ENCODE measurements at regions not wholly inside any gene's neighbourhood (a gene's known extent, or its start where the extent isn't known, plus 50 kb on each side); places are given as distances from the start of the nearest gene placed in this dataset.

- Histone ChIP-seq H3K27ac (no peak overlapping the region), H3K4me1 (no peaks in the 10 kb centered on the region), H3K27me3 (peaks cover 0 to 4% (median 0%) of the 10 kb centered on the region in 9 donors), H3K4me3 (no peak overlapping the region), H3K9me3 (no peaks in the 10 kb centered on the region), H3K36me3 (no peaks in the 10 kb centered on the region)
- TF ChIP-seq POLR2A (IDR thresholded peaks at IDR 0.05) = no peak
- no peak for TF ChIP-seq CTCF (IDR thresholded peaks at IDR 0.05)
- DNase-seq (no peak), ATAC-seq (no peak)
- intact Hi-C loops (cut with DNase I) = no loop called here
- WGBS, 4 donors = 84 to 93% (median 88%) methylated on average over 2 of the region's 2 CpGs
Measured at GRCh38 chr1:60162936-60163335, 89.4 kb upstream of the C1orf87 start.

DNA sequence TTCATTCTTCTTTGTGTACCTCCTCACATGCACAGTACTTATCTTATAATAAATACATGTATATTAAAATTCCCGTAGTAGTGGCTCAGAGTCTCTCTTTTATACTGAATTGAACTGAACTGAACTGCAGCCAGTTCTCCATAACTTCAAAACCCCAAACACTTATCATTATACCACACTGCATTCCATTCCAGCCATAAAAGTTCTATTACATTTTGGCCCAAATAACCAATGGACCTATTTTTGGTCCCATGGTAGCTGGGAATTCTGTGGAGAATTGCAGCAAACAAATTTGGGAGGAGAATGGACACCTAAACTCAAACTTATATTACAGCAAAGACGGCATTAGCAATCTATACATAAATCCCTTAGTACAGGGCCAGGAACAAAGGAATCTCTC is 86.6 kb upstream of the C1orf87 start:
- Histone ChIP-seq H3K27ac (no peak overlapping the region), H3K4me1 (no peaks in the 10 kb centered on the region), H3K9me3 (no peaks in the 10 kb centered on the region), H3K4me3 (no peak overlapping the region), H3K27me3 (peaks cover 0 to 4% (median 0%) of the 10 kb centered on the region in 9 donors), H3K36me3 (no peaks in the 10 kb centered on the region)
- DNase-seq (no peak), ATAC-seq (no peak)
- WGBS, 4 donors = 89 to 94% (median 91%) methylated on average over 2 of the region's 2 CpGs
- no peak for TF ChIP-seq CTCF (IDR thresholded peaks at IDR 0.05)
- no peak for TF ChIP-seq POLR2A (IDR thresholded peaks at IDR 0.05)
- intact Hi-C loops (cut with DNase I) = no loop called here

DNA sequence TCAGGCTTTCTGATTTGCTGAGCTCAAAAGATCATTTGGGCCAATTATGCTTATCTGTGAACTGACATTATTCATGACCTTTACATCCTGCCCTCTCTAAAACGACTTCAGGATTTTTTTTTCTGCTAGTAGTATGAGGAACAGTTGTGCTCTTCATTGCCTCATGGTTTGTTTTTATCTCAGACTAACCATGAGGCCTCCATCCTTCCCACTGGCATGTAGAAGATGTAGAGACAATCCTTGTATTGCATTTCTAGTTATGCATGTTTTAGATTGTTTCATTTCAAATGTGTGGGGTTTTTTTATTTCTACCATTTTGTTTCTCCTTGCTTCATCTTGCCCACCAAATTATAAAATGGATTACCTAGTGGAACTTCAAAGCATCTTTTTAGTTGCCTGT is 82.8 kb upstream of the C1orf87 start:
- Histone ChIP-seq H3K27ac (no peak overlapping the region), H3K36me3 (no peaks in the 10 kb centered on the region), H3K27me3 (no peaks in the 10 kb centered on the region), H3K4me3 (no peak overlapping the region), H3K9me3 (no peaks in the 10 kb centered on the region), H3K4me1 (no peaks in the 10 kb centered on the region)
- DNase-seq = no peak
- 3 to 17% (median 13%) methylated on average over 1 of the region's 1 CpG for WGBS, 4 donors
- TF ChIP-seq CTCF (IDR thresholded peaks at IDR 0.05) = no peak
- no peak for TF ChIP-seq POLR2A (IDR thresholded peaks at IDR 0.05)
- ATAC-seq = no peak
- intact Hi-C loops (cut with DNase I) = loop anchor here in 3 of 10 donors (5.0 to 10.0 kb wide), 3 partner anchors 878 to 1698 kb away; no protein-coding TSS in a partner anchor

GRCh38 chr1:60153961-60154360 is 80.4 kb upstream of the C1orf87 start:
- Histone ChIP-seq H3K9me3 (no peaks in the 10 kb centered on the region), H3K4me1 (no peaks in the 10 kb centered on the region), H3K36me3 (no peaks in the 10 kb centered on the region), H3K4me3 (no peak overlapping the region), H3K27ac (no peak overlapping the region), H3K27me3 (no peaks in the 10 kb centered on the region)
- intact Hi-C loops (cut with DNase I) = loop anchor here in 2 of 10 donors (10.0 kb wide), 2 partner anchors 881 to 1701 kb away; no protein-coding TSS in a partner anchor
- no peak for TF ChIP-seq POLR2A (IDR thresholded peaks at IDR 0.05)
- TF ChIP-seq CTCF (IDR thresholded peaks at IDR 0.05) = no peak
- 76 to 85% (median 81%) methylated on average over 2 of the region's 2 CpGs for WGBS, 4 donors
- ATAC-seq (no peak), DNase-seq (no peak)
